Upper lobe of right lung (tissue), 1 donor: ENCODE measurements at regions not wholly inside any gene's neighbourhood (a gene's known extent, or its start where the extent isn't known, plus 50 kb on each side); places are given as distances from the start of the nearest gene placed in this dataset.
A peak's percentile ranks its signal among the peaks of the same experiment; 100 is the strongest.

Experiments used
- ATAC-seq: fragments of 200-7000 bp; cut with Tn5 transposase; one replicate; pipeline ENCODE4 v1.9.1; 2020; ENCODE audit warnings: mild to moderate bottlenecking, moderate library complexity
- DNase-seq: peaks from one replicate; pipeline ENCODE4 v3.0.0-alpha.2; 2020
- H3K27ac ChIP-seq: fragments of 200-600 bp; one replicate; pipeline ENCODE4 v1.8.0; 2022
- H3K27me3 ChIP-seq: fragments of 200-600 bp; one replicate; pipeline ENCODE4 v1.8.0; 2022; ENCODE audit warnings: mild to moderate bottlenecking
- H3K36me3 ChIP-seq: fragments of 200-600 bp; one replicate; pipeline ENCODE4 v1.8.0; 2022
- H3K4me1 ChIP-seq: fragments of 200-600 bp; one replicate; pipeline ENCODE4 v1.8.0; 2022
- H3K4me3 ChIP-seq: fragments of 200-600 bp; one replicate; pipeline ENCODE4 v1.8.0; 2022; ENCODE audit warnings: mild to moderate bottlenecking
- H3K9me3 ChIP-seq: fragments of 200-600 bp; one replicate; pipeline ENCODE4 v1.8.0; 2022
- CTCF ChIP-seq: fragments of 200-600 bp; IDR thresholded peaks from one replicate; pipeline ENCODE4 v1.8.0; 2022; ENCODE audit warnings: antibody characterized with exemption
- intact Hi-C: fragments of 100-400 bp; cut with DNase I; formaldehyde crosslinking; loops from one replicate; pipeline ENCODE4 v1.11.0; 2022
- donor health status: DM: no; HTN: yes; CAD: no; lungs with severe emphysema.

GRCh38 chr1:116819081-116819480 is 64.9 kb downstream of the CD2 start:
- Histone ChIP-seq H3K4me3 (no peak overlapping the region), H3K9me3 (no peaks in the 10 kb centered on the region), H3K4me1 (no peaks in the 10 kb centered on the region), H3K27me3 (no peaks in the 10 kb centered on the region), H3K36me3 (no peaks in the 10 kb centered on the region), H3K27ac (no peak overlapping the region)
- no peak for TF ChIP-seq CTCF
- ATAC-seq, result no peak
- no peak for DNase-seq
- intact Hi-C loops, result no loop called here

GRCh38 chr1:116820369-116820768 is 66.1 kb downstream of the CD2 start:
- no peak for TF ChIP-seq CTCF
- ATAC-seq (peak; percentile 45), DNase-seq (no peak)
- no peak overlapping the region for H3K4me3 ChIP-seq
- no peaks in the 10 kb centered on the region for H3K9me3 ChIP-seq
- H3K27ac ChIP-seq, result no peak overlapping the region
- no peaks in the 10 kb centered on the region for H3K36me3 ChIP-seq
- H3K27me3 ChIP-seq, result no peaks in the 10 kb centered on the region
- intact Hi-C loops, result no loop called here
- no peaks in the 10 kb centered on the region for H3K4me1 ChIP-seq

GRCh38 chr1:116821763-116822162 is 67.5 kb downstream of the CD2 start:
- no peak for TF ChIP-seq CTCF
- no peaks in the 10 kb centered on the region for H3K36me3 ChIP-seq
- no peaks in the 10 kb centered on the region for H3K9me3 ChIP-seq
- ATAC-seq (no peak), DNase-seq (no peak)
- H3K4me1 ChIP-seq, result no peaks in the 10 kb centered on the region
- no peak overlapping the region for H3K27ac ChIP-seq
- intact Hi-C loops, result no loop called here
- H3K4me3 ChIP-seq, result no peak overlapping the region
- H3K27me3 ChIP-seq, result no peaks in the 10 kb centered on the region

GRCh38 chr1:116824631-116825206 is 70.5 kb downstream of the CD2 start:
- Histone ChIP-seq H3K36me3 (no peaks in the 10 kb centered on the region), H3K4me1 (no peaks in the 10 kb centered on the region), H3K27me3 (no peaks in the 10 kb centered on the region), H3K27ac (no peak overlapping the region), H3K9me3 (no peaks in the 10 kb centered on the region), H3K4me3 (no peak overlapping the region)
- no peak for ATAC-seq
- no peak for TF ChIP-seq CTCF
- DNase-seq, result no peak
- intact Hi-C loops, result no loop called here

GRCh38 chr1:116825207-116825719 is 71.0 kb downstream of the CD2 start:
- Histone ChIP-seq H3K27me3 (no peaks in the 10 kb centered on the region), H3K4me1 (no peaks in the 10 kb centered on the region), H3K36me3 (no peaks in the 10 kb centered on the region), H3K9me3 (no peaks in the 10 kb centered on the region), H3K4me3 (no peak overlapping the region), H3K27ac (no peak overlapping the region)
- intact Hi-C loops, result no loop called here
- no peak for TF ChIP-seq CTCF
- DNase-seq (no peak), ATAC-seq (no peak)
